DOHH2 (cell line): ENCODE measurements at regions not wholly inside any gene's neighbourhood (a gene's known extent, or its start where the extent isn't known, plus 50 kb on each side); places are given as distances from the start of the nearest gene placed in this dataset.

Experiments used
- EZH2phosphoT487 ChIP-seq: fragments of 200-600 bp; sonication (generic); IDR thresholded peaks from 2 replicates; pipeline ENCODE4 v1.6.1; 2017; ENCODE audit warnings: borderline replicate concordance, mild to moderate bottlenecking, antibody characterized with exemption, low read length, moderate library complexity, mixed read lengths
- TF ChIP-seq, protein P1 (sequence below): fragments of 200-600 bp; sonication (generic); IDR thresholded peaks from one replicate; pipeline ENCODE4 v1.5.1; 2014; ENCODE audit warnings: antibody characterized with exemption, mild to moderate bottlenecking, low read depth, low read length; ENCODE audit not compliant: poor library complexity, severe bottlenecking

DNA sequence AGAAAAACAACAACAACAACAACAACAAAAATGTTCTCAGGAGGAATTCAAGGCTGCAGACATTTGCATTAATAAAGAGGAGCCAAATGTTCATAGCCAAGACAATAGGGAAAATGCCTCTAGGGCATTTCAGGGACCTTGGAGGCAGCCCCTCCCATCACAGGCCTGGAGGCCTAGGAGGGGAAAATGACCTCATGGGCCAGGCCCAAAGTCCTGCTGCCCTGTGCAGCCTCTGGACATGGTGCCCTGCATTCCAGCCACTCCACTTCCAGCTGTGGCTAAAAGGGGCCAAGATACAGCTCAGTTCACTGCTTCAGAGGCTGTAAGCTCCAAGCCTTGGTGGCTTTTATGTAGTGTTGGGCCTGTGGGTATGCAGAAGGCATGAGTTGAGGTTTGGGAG is 314.5 kb downstream of the CYRIA start:
- TF ChIP-seq, protein P1, sequence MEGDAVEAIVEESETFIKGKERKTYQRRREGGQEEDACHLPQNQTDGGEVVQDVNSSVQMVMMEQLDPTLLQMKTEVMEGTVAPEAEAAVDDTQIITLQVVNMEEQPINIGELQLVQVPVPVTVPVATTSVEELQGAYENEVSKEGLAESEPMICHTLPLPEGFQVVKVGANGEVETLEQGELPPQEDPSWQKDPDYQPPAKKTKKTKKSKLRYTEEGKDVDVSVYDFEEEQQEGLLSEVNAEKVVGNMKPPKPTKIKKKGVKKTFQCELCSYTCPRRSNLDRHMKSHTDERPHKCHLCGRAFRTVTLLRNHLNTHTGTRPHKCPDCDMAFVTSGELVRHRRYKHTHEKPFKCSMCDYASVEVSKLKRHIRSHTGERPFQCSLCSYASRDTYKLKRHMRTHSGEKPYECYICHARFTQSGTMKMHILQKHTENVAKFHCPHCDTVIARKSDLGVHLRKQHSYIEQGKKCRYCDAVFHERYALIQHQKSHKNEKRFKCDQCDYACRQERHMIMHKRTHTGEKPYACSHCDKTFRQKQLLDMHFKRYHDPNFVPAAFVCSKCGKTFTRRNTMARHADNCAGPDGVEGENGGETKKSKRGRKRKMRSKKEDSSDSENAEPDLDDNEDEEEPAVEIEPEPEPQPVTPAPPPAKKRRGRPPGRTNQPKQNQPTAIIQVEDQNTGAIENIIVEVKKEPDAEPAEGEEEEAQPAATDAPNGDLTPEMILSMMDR: no peak
- TF ChIP-seq EZH2phosphoT487: no peak
